BE2C (cell line): ENCODE measurements at regions not wholly inside any gene's neighbourhood (a gene's known extent, or its start where the extent isn't known, plus 50 kb on each side); places are given as distances from the start of the nearest gene placed in this dataset.

Experiments
- DNase-seq: peaks from one replicate; pipeline ENCODE4 v3.0.0-alpha.2; 2020
- H3K27me3 ChIP-seq: fragments of 250-450 bp; sonication (Bioruptor Pico); 2 replicates; pipeline ENCODE4 v1.5.1; 2020; ENCODE audit warnings: mild to moderate bottlenecking
- H3K36me3 ChIP-seq: fragments of 250-450 bp; sonication (Bioruptor Pico); 2 replicates; pipeline ENCODE4 v1.5.1; 2020; ENCODE audit warnings: mild to moderate bottlenecking
- H3K4me1 ChIP-seq: fragments of 250-450 bp; sonication (Bioruptor Pico); 2 replicates; pipeline ENCODE4 v1.5.1; 2020
- H3K4me3 ChIP-seq: 2 replicates; pipeline ENCODE4 v1.5.1; 2011; ENCODE audit warnings: low read depth, low read length
- H3K9me3 ChIP-seq: fragments of 250-450 bp; sonication (Bioruptor Pico); 2 replicates; pipeline ENCODE4 v1.5.1; 2020
- TF ChIP-seq, protein P1 (sequence below): IDR thresholded peaks from 2 replicates; pipeline ENCODE4 v1.5.1; 2012; ENCODE audit warnings: mild to moderate bottlenecking, low read depth, low read length

DNA sequence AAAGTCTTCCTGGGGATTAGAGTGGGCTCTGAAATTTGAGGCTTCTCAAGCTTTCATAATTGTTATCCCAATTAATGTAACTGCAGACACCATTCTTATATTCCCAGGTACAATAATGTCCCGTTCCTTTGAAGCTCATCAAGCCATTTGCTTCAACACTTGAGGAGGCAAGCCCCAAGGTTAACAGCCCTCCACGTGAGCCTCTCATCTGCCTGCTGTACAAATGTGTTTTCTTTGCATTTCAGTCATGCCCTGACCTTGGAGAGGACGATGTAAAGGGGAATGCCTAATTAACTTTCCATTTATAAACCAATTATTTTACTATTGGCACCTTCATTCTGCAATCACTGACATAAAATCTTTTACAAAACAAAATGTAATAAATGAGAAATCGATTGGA is 106.3 kb downstream of the SETD4 start:
- TF ChIP-seq, protein P1, sequence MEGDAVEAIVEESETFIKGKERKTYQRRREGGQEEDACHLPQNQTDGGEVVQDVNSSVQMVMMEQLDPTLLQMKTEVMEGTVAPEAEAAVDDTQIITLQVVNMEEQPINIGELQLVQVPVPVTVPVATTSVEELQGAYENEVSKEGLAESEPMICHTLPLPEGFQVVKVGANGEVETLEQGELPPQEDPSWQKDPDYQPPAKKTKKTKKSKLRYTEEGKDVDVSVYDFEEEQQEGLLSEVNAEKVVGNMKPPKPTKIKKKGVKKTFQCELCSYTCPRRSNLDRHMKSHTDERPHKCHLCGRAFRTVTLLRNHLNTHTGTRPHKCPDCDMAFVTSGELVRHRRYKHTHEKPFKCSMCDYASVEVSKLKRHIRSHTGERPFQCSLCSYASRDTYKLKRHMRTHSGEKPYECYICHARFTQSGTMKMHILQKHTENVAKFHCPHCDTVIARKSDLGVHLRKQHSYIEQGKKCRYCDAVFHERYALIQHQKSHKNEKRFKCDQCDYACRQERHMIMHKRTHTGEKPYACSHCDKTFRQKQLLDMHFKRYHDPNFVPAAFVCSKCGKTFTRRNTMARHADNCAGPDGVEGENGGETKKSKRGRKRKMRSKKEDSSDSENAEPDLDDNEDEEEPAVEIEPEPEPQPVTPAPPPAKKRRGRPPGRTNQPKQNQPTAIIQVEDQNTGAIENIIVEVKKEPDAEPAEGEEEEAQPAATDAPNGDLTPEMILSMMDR: no peak
- no peak for DNase-seq
- H3K4me1 ChIP-seq: no peaks in the 10 kb centered on the region
- no peak overlapping the region for H3K4me3 ChIP-seq
- no peaks in the 10 kb centered on the region for H3K9me3 ChIP-seq
- H3K36me3 ChIP-seq: no peaks in the 10 kb centered on the region
- H3K27me3 ChIP-seq: no peaks in the 10 kb centered on the region

DNA sequence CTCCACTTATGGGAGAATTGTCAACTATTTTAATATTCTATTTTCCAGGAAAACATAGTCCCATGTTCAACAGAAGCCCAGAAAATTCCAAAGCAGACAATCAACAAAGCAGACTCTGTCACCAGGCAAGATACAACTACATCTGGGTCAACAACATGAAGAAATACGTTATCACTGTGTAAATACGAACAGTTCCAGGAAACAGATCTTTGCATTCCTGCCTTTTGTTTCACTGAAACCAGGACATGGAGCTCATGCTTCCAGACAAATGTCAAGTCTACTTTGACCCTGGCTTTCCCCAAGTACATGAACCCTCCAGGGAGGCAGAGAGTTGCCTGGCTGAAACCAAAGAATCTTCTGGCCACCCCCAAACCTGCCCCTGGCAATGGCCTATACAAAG is 106.7 kb downstream of the SETD4 start:
- Histone ChIP-seq H3K4me3 (no peak overlapping the region), H3K9me3 (no peaks in the 10 kb centered on the region), H3K27me3 (no peaks in the 10 kb centered on the region), H3K36me3 (no peaks in the 10 kb centered on the region), H3K4me1 (no peaks in the 10 kb centered on the region)
- TF ChIP-seq, protein P1: no peak
- DNase-seq: no peak

DNA sequence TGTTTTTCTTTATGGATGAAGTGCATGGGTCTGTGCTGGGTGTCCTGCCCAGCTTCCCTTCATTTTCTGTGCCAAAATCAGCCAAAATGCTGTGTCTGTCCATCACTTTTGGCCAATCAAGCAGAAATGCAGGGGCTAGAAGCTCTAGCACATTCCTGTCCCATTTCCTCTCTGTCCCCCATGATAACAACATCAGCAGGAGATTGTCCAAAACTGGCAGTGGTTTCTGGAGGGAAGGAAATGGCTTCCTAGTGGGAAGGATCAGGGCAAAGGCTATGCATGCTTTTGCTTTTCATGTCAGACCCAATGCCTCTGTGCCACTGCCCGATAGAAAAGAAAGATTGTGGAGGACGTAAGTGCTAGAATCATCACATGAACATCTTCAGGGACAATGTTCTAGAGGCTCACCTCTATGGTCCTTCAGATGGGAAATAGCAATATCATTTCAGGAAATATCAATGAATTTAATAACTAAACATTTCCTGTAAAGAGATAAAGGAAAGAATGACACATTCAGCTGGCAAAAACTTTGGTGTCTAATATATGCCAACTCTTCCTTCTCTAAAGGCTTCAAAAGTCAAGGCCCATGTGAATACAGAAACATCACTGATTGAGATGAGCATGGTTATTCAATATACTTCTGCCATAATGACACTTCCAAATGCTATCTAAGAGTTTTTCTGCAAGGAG is 107.5 kb downstream of the SETD4 start:
- Histone ChIP-seq H3K9me3 (no peaks in the 10 kb centered on the region), H3K4me1 (no peaks in the 10 kb centered on the region)
- TF ChIP-seq, protein P1: no peak

DNA sequence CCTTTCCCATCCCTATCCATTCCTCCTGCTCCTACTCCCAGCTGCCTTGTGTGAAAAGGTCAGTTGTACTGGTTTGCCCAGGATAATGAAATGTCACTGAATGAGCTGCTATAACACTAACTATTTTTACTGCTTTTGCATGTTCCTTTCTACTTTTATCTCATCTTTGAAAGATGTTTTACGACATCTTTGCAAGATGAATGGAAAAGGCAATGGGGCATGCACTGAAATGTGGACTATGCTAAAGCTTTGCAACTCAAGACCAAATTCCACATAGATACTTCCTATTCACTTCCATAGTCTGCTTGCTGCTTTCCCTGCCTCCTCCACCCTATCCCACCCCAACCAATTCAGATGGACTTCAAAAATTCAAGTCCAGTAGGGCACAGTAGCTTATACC is 111.3 kb downstream of the SETD4 start:
- TF ChIP-seq, protein P1: no peak
- H3K4me3 ChIP-seq: no peak overlapping the region
- H3K36me3 ChIP-seq: no peaks in the 10 kb centered on the region
- H3K4me1 ChIP-seq: no peaks in the 10 kb centered on the region
- no peak for DNase-seq
- H3K27me3 ChIP-seq: no peaks in the 10 kb centered on the region
- no peaks in the 10 kb centered on the region for H3K9me3 ChIP-seq

More for the DNA sequence above, 107.5 kb downstream of the SETD4 start:
- no peaks in the 10 kb centered on the region for H3K36me3 ChIP-seq
- DNase-seq: no peak
- H3K27me3 ChIP-seq: no peaks in the 10 kb centered on the region
- H3K4me3 ChIP-seq: no peak overlapping the region

DNA sequence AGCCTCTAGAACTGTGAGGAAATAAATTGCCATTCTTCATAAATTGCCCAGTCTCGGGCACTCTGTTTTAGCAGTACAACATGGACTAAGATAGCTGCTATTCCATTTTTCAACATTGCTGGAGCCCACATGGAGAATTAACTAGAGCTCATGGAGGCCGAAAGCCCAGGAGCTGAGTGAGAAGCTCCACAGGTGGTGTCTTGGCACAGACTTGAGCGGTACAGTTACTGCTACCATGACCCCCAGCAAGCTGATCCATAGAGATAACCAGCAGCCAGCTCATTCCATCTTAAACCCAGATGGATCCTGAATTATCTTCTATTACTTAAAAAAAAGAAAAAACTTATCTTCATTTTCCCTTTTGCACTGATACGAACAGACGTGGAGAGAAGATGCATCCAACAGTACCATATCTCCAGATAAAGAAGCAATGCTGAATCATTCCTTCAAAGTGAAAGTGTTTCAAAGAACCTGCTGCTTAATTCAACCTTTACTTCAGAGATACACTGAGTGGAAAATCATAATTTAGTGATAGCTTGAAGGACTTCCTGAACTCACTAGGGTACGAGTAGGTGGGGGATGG is 115.1 kb downstream of the SETD4 start:
- H3K4me1 ChIP-seq: no peaks in the 10 kb centered on the region
- H3K27me3 ChIP-seq: no peaks in the 10 kb centered on the region
- TF ChIP-seq, protein P1: no peak
- DNase-seq: no peak
- no peaks in the 10 kb centered on the region for H3K36me3 ChIP-seq
- H3K9me3 ChIP-seq: no peaks in the 10 kb centered on the region
- no peak overlapping the region for H3K4me3 ChIP-seq

DNA sequence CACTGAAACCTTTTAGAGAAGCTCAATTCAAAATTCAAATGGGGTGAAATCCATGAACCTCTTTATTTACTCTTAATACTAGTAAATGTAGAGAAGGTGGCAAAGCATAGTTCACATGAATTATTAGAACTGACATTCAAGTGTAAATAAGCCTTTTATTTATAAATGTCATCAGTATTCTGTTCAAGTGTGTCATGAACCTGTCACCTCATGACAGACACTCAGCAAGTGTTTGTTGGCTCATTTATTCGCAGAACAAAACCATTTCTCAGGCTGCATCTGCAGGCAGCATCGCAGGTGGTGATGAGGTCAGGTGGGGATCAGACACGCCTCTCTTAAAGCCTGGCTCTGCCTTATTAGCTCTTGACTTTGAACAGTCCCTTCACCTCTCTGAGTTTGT is 116.6 kb downstream of the SETD4 start:
- no peaks in the 10 kb centered on the region for H3K9me3 ChIP-seq
- DNase-seq: no peak
- no peak overlapping the region for H3K4me3 ChIP-seq
- H3K4me1 ChIP-seq: no peaks in the 10 kb centered on the region
- peaks cover 5% of the 10 kb centered on the region; the same call in 1 of the 2 replicates for H3K27me3 ChIP-seq
- no peaks in the 10 kb centered on the region for H3K36me3 ChIP-seq
- TF ChIP-seq, protein P1: no peak
